HEK293T (cell line): ENCODE measurements at regions not wholly inside any gene's neighbourhood (a gene's known extent, or its start where the extent isn't known, plus 50 kb on each side); places are given as distances from the start of the nearest gene placed in this dataset.

Source experiments
- BHLHE40 ChIP-seq: fragments of 450-650 bp; IDR thresholded peaks from 2 replicates; pipeline ENCODE4 v1.6.1; 2016; ENCODE audit warnings: mild to moderate bottlenecking, moderate library complexity, borderline replicate concordance
- ELF4 ChIP-seq: fragments of 450-650 bp; IDR thresholded peaks from 2 replicates; pipeline ENCODE4 v1.6.1; 2017; ENCODE audit warnings: antibody characterized with exemption
- FOXA1 ChIP-seq: fragments of 450-650 bp; IDR thresholded peaks from 2 replicates; pipeline ENCODE4 v1.6.1; 2016; ENCODE audit warnings: mild to moderate bottlenecking
- FOXK2 ChIP-seq: fragments of 450-650 bp; IDR thresholded peaks from 2 replicates; pipeline ENCODE4 v1.6.1; 2016; ENCODE audit warnings: mild to moderate bottlenecking
- FOXM1 ChIP-seq: fragments of 450-650 bp; IDR thresholded peaks from 2 replicates; pipeline ENCODE4 v1.6.1; 2017; ENCODE audit warnings: mild to moderate bottlenecking, borderline replicate concordance
- HDGF ChIP-seq: fragments of 450-650 bp; IDR thresholded peaks from 2 replicates; pipeline ENCODE4 v1.6.1; 2017; ENCODE audit warnings: antibody characterized with exemption, borderline replicate concordance
- L3MBTL2 ChIP-seq: fragments of 450-650 bp; conservative IDR thresholded peaks from 2 replicates; pipeline ENCODE4 v1.6.1; 2016; ENCODE audit warnings: mild to moderate bottlenecking
- NFRKB ChIP-seq: fragments of 450-650 bp; IDR thresholded peaks from 2 replicates; pipeline ENCODE4 v1.6.1; 2016; ENCODE audit warnings: mild to moderate bottlenecking, moderate library complexity
- SP1 ChIP-seq: fragments of 450-650 bp; IDR thresholded peaks from 2 replicates; pipeline ENCODE4 v1.6.1; 2017
- SUZ12 ChIP-seq: fragments of 450-650 bp; IDR thresholded peaks from 2 replicates; pipeline ENCODE4 v1.6.1; 2016; ENCODE audit warnings: mild to moderate bottlenecking
- ZNF384 ChIP-seq: fragments of 450-650 bp; IDR thresholded peaks from 2 replicates; pipeline ENCODE4 v1.6.1; 2016
- TF ChIP-seq, protein P1 (sequence below): fragments of 450-650 bp; IDR thresholded peaks from 2 replicates; pipeline ENCODE4 v1.6.1; 2016

- no peak for TF ChIP-seq FOXA1
- no peak for TF ChIP-seq SP1
- TF ChIP-seq ELF4: no peak
- no peak for TF ChIP-seq ZNF384
- TF ChIP-seq, protein P1, sequence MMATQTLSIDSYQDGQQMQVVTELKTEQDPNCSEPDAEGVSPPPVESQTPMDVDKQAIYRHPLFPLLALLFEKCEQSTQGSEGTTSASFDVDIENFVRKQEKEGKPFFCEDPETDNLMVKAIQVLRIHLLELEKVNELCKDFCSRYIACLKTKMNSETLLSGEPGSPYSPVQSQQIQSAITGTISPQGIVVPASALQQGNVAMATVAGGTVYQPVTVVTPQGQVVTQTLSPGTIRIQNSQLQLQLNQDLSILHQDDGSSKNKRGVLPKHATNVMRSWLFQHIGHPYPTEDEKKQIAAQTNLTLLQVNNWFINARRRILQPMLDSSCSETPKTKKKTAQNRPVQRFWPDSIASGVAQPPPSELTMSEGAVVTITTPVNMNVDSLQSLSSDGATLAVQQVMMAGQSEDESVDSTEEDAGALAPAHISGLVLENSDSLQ: no peak
- TF ChIP-seq BHLHE40: no peak
- TF ChIP-seq SUZ12: no peak
- TF ChIP-seq L3MBTL2: no peak
- no peak for TF ChIP-seq FOXM1
- TF ChIP-seq NFRKB: no peak
- no peak for TF ChIP-seq HDGF
- no peak for TF ChIP-seq FOXK2
Observed at GRCh38 chr1:81379430-81379829, 421.3 kb upstream of the ADGRL2 start.
